SU-DHL-6 (cell line): ENCODE measurements at regions not wholly inside any gene's neighbourhood (a gene's known extent, or its start where the extent isn't known, plus 50 kb on each side); places are given as distances from the start of the nearest gene placed in this dataset.

Experiments used
- H2AFZ ChIP-seq: fragments of 200-600 bp; sonication (generic); 2 replicates; pipeline ENCODE4 v1.6.1; 2014; ENCODE audit warnings: low read depth, mild to moderate bottlenecking, moderate library complexity, mixed read lengths, antibody characterized with exemption, low read length; ENCODE audit not compliant: severe bottlenecking
- H3F3A ChIP-seq: fragments of 200-600 bp; shearing (Covaris generic); 2 replicates; pipeline ENCODE4 v1.6.0; 2016; ENCODE audit warnings: antibody characterized with exemption, mild to moderate bottlenecking; ENCODE audit not compliant: insufficient read depth
- H3K27ac ChIP-seq: fragments of 200-600 bp; sonication (generic); 2 replicates; pipeline ENCODE4 v1.5.1; 2016; ENCODE audit warnings: low read depth, mild to moderate bottlenecking, low read length, moderate library complexity, mixed read lengths
- H3K27me3 ChIP-seq: fragments of 200-600 bp; sonication (generic), shearing (Covaris generic); 2 replicates; pipeline ENCODE4 v1.6.0; 2014; ENCODE audit warnings: mild to moderate bottlenecking, low read length
- H3K36me3 ChIP-seq: fragments of 200-600 bp; sonication (generic); 2 replicates; pipeline ENCODE4 v1.6.1; 2014; ENCODE audit warnings: mild to moderate bottlenecking, low read length, mixed read lengths
- H3K4me2 ChIP-seq: fragments of 300-600, 200-600 bp; shearing (Covaris generic), sonication (generic); 2 replicates; pipeline ENCODE4 v1.6.0; 2014; ENCODE audit warnings: low read length, low read depth, mild to moderate bottlenecking; ENCODE audit not compliant: poor library complexity, severe bottlenecking
- H3K4me3 ChIP-seq: fragments of 200-600 bp; sonication (generic); 2 replicates; pipeline ENCODE4 v1.5.1; 2014; ENCODE audit warnings: antibody characterized with exemption, low read length, mild to moderate bottlenecking, mixed read lengths; ENCODE audit not compliant: insufficient read depth, poor library complexity, severe bottlenecking
- H3K79me2 ChIP-seq: fragments of 200-600 bp; sonication (generic); 2 replicates; pipeline ENCODE4 v1.6.1; 2014; ENCODE audit warnings: mild to moderate bottlenecking, low read length, moderate library complexity; ENCODE audit not compliant: insufficient read depth
- H3K9ac ChIP-seq: fragments of 200-600 bp; sonication (generic); 2 replicates; pipeline ENCODE4 v1.7.0; 2014; ENCODE audit warnings: mild to moderate bottlenecking, low read length
- H3K9me2 ChIP-seq: fragments of 200-600 bp; sonication (generic); replicated peaks from 2 replicates; pipeline ENCODE4 v1.6.1; 2014; ENCODE audit warnings: low read length; ENCODE audit not compliant: insufficient read depth
- H3K9me3 ChIP-seq: fragments of 200-600 bp; sonication (generic); 2 replicates; pipeline ENCODE4 v1.6.1; 2014; ENCODE audit warnings: low read length, mixed read lengths; ENCODE audit not compliant: insufficient read depth
- H4K20me1 ChIP-seq: fragments of 200-600 bp; sonication (generic); 2 replicates; pipeline ENCODE4 v1.6.1; 2014; ENCODE audit warnings: low read depth, mild to moderate bottlenecking, antibody characterized with exemption, low read length, moderate library complexity, mixed read lengths
- CTCF ChIP-seq: fragments of 200-600 bp; sonication (generic); IDR thresholded peaks from one replicate; pipeline ENCODE4 v1.5.1; 2017; ENCODE audit warnings: antibody characterized with exemption, mild to moderate bottlenecking, low read length, moderate library complexity; ENCODE audit not compliant: insufficient read depth, poor library complexity, severe bottlenecking
- EZH2phosphoT487 ChIP-seq: fragments of 200-600 bp; sonication (generic), shearing (Covaris generic); conservative IDR thresholded peaks from 2 replicates; pipeline ENCODE4 v1.6.1; 2018; ENCODE audit warnings: mild to moderate bottlenecking, antibody characterized with exemption, low read length, moderate library complexity, mixed read lengths

GRCh38 chr16:27618606-27619327 lies 68.8 kb downstream of the KATNIP start:
- Histone ChIP-seq H3K4me2 (no peak overlapping the region), H3K36me3 (no peaks in the 10 kb centered on the region), H3K27ac (no peak overlapping the region), H3K9me3 (no peaks in the 10 kb centered on the region), H4K20me1 (no peaks in the 10 kb centered on the region), H3K4me3 (no peak overlapping the region), H3K27me3 (no peaks in the 10 kb centered on the region), H3K79me2 (no peaks in the 10 kb centered on the region), H3F3A (no peaks in the 10 kb centered on the region), H3K9ac (no peak overlapping the region), H3K9me2 (no peaks in the 10 kb centered on the region), H2AFZ (no peak overlapping the region)
- TF ChIP-seq CTCF = no peak
- TF ChIP-seq EZH2phosphoT487 = no peak

GRCh38 chr16:27620541-27620940 lies 70.6 kb downstream of the KATNIP start:
- Histone ChIP-seq H3F3A (no peaks in the 10 kb centered on the region), H3K27ac (no peak overlapping the region)

GRCh38 chr16:27624154-27625049 lies 74.5 kb downstream of the KATNIP start:
- Histone ChIP-seq H4K20me1 (no peaks in the 10 kb centered on the region), H3K9ac (no peak overlapping the region), H2AFZ (no peak overlapping the region), H3K4me3 (no peak overlapping the region), H3K9me2 (no peaks in the 10 kb centered on the region), H3K36me3 (no peaks in the 10 kb centered on the region), H3K9me3 (no peaks in the 10 kb centered on the region), H3F3A (no peaks in the 10 kb centered on the region), H3K27me3 (no peaks in the 10 kb centered on the region), H3K79me2 (no peaks in the 10 kb centered on the region), H3K27ac (no peak overlapping the region), H3K4me2 (no peak overlapping the region)
- TF ChIP-seq CTCF (no peak), EZH2phosphoT487 (no peak)

More at GRCh38 chr16:27620541-27620940, 70.6 kb downstream of the KATNIP start:
- Histone ChIP-seq H3K4me3 (no peak overlapping the region), H3K4me2 (no peak overlapping the region), H3K9me2 (no peaks in the 10 kb centered on the region), H4K20me1 (no peaks in the 10 kb centered on the region), H3K27me3 (no peaks in the 10 kb centered on the region), H3K36me3 (no peaks in the 10 kb centered on the region), H2AFZ (no peak overlapping the region), H3K9ac (no peak overlapping the region), H3K79me2 (no peaks in the 10 kb centered on the region), H3K9me3 (no peaks in the 10 kb centered on the region)
- TF ChIP-seq EZH2phosphoT487 (no peak), CTCF (no peak)
